ENCODE measurements at regions not wholly inside any gene's neighbourhood (a gene's known extent, or its start where the extent isn't known, plus 50 kb on each side); places are given as distances from the start of the nearest gene placed in this dataset.

DNA sequence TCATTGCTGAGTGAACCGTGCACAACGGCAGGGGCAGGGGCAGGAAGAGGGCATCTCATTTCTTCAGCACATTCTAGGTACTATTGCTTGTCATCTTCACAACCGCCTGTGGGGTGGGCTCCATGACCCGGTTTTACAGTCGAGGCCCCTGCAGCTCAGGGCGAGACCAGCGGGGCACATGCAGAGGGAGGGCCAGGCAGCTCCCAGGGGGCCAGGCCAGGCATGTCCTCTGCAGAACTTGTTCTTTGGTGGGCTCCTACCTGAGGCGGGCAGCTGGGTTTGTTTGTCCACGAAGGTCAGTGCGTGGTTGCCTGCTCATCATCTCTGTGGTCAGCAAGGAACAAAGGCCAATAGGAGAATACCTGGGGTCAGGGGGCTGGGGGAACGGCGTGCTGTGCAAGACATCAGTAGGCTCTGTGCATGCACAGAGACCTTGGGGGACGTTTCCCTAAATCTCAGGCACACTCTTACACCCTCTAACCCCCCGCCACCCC, 75.1 kb upstream of the LEP start:
- intact Hi-C loops (cut with micrococcal nuclease) (no loop called here), dilution Hi-C loops (cut with MboI; ENCODE audit: extremely low pct_ligation_motif_present, low sequenced_read_pairs) (no loop called here)
- no peak for DNase-seq (ENCODE audit: low read depth, low spot score)
- Histone ChIP-seq H3K4me2 (ENCODE audit: insufficient read depth, low read length) (no peak overlapping the region), H2AFZ (ENCODE audit: low read depth, low read length) (no peak overlapping the region), H3K27me3 (ENCODE audit: control insufficient read depth in 2 of 2, insufficient read depth in 2 of 2, low read length in 2 of 2) (peaks cover 60 to 64% of the 10 kb centered on the region in 2 experiments), H3K9ac (replicated peaks; ENCODE audit: extremely low read depth, insufficient read depth, low read length) (no peak overlapping the region), H3K4me1 (ENCODE audit: control insufficient read depth, extremely low read depth, insufficient read depth, low read length) (peaks cover 2% of the 10 kb centered on the region), H3K36me3 (ENCODE audit: control insufficient read depth in 2 of 2, extremely low read depth in 1 of 2, insufficient read depth in 2 of 2, low read length in 2 of 2) (no peaks in the 10 kb centered on the region), H3K9me1 (replicated peaks; ENCODE audit: control insufficient read depth, extremely low read depth, insufficient read depth, low read length) (no peaks in the 10 kb centered on the region), H3K9me3 (replicated peaks; ENCODE audit: control insufficient read depth, insufficient read depth, low read length) (no peaks in the 10 kb centered on the region), H3K27ac (ENCODE audit: insufficient read depth, low read depth, low read length) (no peak overlapping the region), H3K4me3 (replicated peaks in 1 of 3; ENCODE audit: insufficient read depth in 1 of 3, low read depth in 1 of 3, low read length in 3 of 3) (no peak overlapping the region), H3K79me2 (ENCODE audit: control insufficient read depth, insufficient read depth, low read length) (no peaks in the 10 kb centered on the region), H4K20me1 (replicated peaks; ENCODE audit: control insufficient read depth, extremely low read depth, insufficient read depth, low read length) (no peaks in the 10 kb centered on the region)
- POLR2A ChIA-PET: no interaction called here
- TF ChIP-seq, protein P1, sequence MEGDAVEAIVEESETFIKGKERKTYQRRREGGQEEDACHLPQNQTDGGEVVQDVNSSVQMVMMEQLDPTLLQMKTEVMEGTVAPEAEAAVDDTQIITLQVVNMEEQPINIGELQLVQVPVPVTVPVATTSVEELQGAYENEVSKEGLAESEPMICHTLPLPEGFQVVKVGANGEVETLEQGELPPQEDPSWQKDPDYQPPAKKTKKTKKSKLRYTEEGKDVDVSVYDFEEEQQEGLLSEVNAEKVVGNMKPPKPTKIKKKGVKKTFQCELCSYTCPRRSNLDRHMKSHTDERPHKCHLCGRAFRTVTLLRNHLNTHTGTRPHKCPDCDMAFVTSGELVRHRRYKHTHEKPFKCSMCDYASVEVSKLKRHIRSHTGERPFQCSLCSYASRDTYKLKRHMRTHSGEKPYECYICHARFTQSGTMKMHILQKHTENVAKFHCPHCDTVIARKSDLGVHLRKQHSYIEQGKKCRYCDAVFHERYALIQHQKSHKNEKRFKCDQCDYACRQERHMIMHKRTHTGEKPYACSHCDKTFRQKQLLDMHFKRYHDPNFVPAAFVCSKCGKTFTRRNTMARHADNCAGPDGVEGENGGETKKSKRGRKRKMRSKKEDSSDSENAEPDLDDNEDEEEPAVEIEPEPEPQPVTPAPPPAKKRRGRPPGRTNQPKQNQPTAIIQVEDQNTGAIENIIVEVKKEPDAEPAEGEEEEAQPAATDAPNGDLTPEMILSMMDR (IDR thresholded peaks at IDR 0.05; ENCODE audit: extremely low read depth in 1 of 2, insufficient read depth in 1 of 2, low read depth in 1 of 2, low read length in 2 of 2): no peak
- TF ChIP-seq GATA2 (IDR thresholded peaks at IDR 0.05; ENCODE audit: insufficient read depth, insufficient read length, low read depth, low read length): no peak
- no peak for TF ChIP-seq POLR2A (IDR thresholded peaks at IDR 0.05; ENCODE audit: low read depth, low read length)
- TF ChIP-seq FOS (IDR thresholded peaks at IDR 0.05; ENCODE audit: borderline replicate concordance, insufficient read depth, low read length): no peak
- TF ChIP-seq MYC (IDR thresholded peaks at IDR 0.05; ENCODE audit: low read depth, low read length): no peak
- TF ChIP-seq, protein P2, sequence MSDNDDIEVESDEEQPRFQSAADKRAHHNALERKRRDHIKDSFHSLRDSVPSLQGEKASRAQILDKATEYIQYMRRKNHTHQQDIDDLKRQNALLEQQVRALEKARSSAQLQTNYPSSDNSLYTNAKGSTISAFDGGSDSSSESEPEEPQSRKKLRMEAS (IDR thresholded peaks at IDR 0.05; ENCODE audit: insufficient read depth, insufficient read length): no peak
- TF ChIP-seq JUN (IDR thresholded peaks at IDR 0.05; ENCODE audit: borderline replicate concordance, insufficient read depth, insufficient read length, low read depth): no peak
- no peak for TF ChIP-seq EZH2 (IDR thresholded peaks at IDR 0.05; ENCODE audit: borderline replicate concordance, low read depth, low read length, severe bottlenecking)
- no peak for TF ChIP-seq POLR2AphosphoS5 (IDR thresholded peaks at IDR 0.05; ENCODE audit: insufficient read depth, low read depth, low read length)
- no peak for FAIRE-seq
- CTCF ChIA-PET: no interaction called here
- BruUV-seq (replicated peaks): no TSS peak
